HepG2 (cell line): ENCODE measurements at regions not wholly inside any gene's neighbourhood (a gene's known extent, or its start where the extent isn't known, plus 50 kb on each side); places are given as distances from the start of the nearest gene placed in this dataset.
"Not testable (repeated sequence)": the region's sequence is repeated elsewhere in the genome, so short reads cannot be mapped to it uniquely, and the experiment has no call there.

Source experiments
- CBX1 ChIP-seq: IDR thresholded peaks from one replicate; pipeline ENCODE4 v1.6.1; 2016; ENCODE audit warnings: antibody characterized with exemption, low read depth
- CTCF ChIP-seq: sonication (generic); formaldehyde crosslinking; IDR thresholded peaks from 2 replicates; pipeline ENCODE4 v1.5.0; 2020; ENCODE audit warnings: mild to moderate bottlenecking, missing genetic modification reagents, moderate library complexity
- PHF8 ChIP-seq: sonication (generic); formaldehyde crosslinking; IDR thresholded peaks from 2 replicates; pipeline ENCODE4 v1.5.0; 2020; ENCODE audit warnings: missing genetic modification reagents
- POLR2AphosphoS2 ChIP-seq: IDR thresholded peaks from 2 replicates; pipeline ENCODE4 v1.6.1; 2011; ENCODE audit warnings: low read depth, low read length, improper control_type of control experiment
- SETDB1 ChIP-seq: sonication (generic); formaldehyde crosslinking; IDR thresholded peaks from 2 replicates; pipeline ENCODE4 v1.5.1; 2020; ENCODE audit warnings: missing genetic modification reagents, mild to moderate bottlenecking, borderline replicate concordance
- TAF1 ChIP-seq: sonication (generic); formaldehyde crosslinking; IDR thresholded peaks from 2 replicates; pipeline ENCODE4 v1.4.0; 2020; ENCODE audit warnings: missing genetic modification reagents
- TCF12 ChIP-seq, 2 experiments: fragments of 450-650 bp in 1 of 2; sonication (generic) in 1 of 2; formaldehyde crosslinking in 1 of 2; IDR thresholded peaks; 2 replicates each; pipeline versions ENCODE4 v1.6.1 to v1.8.0; 2017 to 2022; ENCODE audit warnings: antibody characterized with exemption in 1 of 2, mild to moderate bottlenecking in 1 of 2, missing genetic modification reagents in 1 of 2, moderate library complexity in 1 of 2
- TRIM24 ChIP-seq: sonication (generic); formaldehyde crosslinking; IDR thresholded peaks from 2 replicates; pipeline ENCODE4 v1.8.0; 2022; ENCODE audit warnings: mild to moderate bottlenecking, missing genetic modification reagents
- ZNF451 ChIP-seq: sonication (generic); formaldehyde crosslinking; IDR thresholded peaks from 2 replicates; pipeline ENCODE4 v1.5.0; 2020; ENCODE audit warnings: mild to moderate bottlenecking, missing genetic modification reagents
- ZNF549 ChIP-seq: sonication (generic); formaldehyde crosslinking; IDR thresholded peaks from 2 replicates; pipeline ENCODE4 v1.5.0; 2020; ENCODE audit warnings: missing genetic modification reagents
- ZSCAN31 ChIP-seq: sonication (generic); formaldehyde crosslinking; IDR thresholded peaks from 2 replicates; pipeline ENCODE4 v1.5.0; 2020; ENCODE audit warnings: low read depth, mild to moderate bottlenecking, missing genetic modification reagents
- TF ChIP-seq, protein P1 (sequence below): IDR thresholded peaks from 2 replicates; pipeline ENCODE4 v1.6.1; 2016; ENCODE audit warnings: low read depth

DNA sequence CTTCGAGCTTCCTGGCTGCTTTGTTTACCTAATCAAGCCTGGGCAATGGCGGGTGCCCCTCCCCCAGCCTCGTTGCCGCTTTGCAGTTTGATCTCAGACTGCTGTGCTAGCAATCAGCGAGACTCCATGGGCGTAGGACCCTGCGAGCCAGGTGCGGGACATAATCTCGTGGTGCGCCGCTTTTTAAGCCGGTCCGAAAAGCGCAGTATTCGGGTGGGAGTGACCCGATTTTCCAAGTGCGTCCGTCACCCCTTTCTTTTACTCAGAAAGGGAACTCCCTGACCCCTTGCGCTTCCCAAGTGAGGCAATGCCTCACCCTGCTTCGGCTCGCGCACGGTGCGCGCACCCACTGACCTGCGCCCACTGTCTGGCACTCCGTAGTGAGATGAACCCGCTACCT, 889.3 kb upstream of the NUDT12 start:
- not testable (repeated sequence) for TF ChIP-seq CTCF; TRIM24 (CRISPR knock-in tag); SETDB1 (CRISPR knock-in tag); PHF8 (CRISPR knock-in tag); POLR2AphosphoS2; TAF1; ZNF451; ZNF549 (CRISPR knock-in tag); TCF12 (IDR thresholded peaks at IDR 0.05); TCF12 (CRISPR knock-in tag; IDR thresholded peaks at IDR 0.05); CBX1; ZSCAN31 (CRISPR knock-in tag)
- TF ChIP-seq, protein P1, sequence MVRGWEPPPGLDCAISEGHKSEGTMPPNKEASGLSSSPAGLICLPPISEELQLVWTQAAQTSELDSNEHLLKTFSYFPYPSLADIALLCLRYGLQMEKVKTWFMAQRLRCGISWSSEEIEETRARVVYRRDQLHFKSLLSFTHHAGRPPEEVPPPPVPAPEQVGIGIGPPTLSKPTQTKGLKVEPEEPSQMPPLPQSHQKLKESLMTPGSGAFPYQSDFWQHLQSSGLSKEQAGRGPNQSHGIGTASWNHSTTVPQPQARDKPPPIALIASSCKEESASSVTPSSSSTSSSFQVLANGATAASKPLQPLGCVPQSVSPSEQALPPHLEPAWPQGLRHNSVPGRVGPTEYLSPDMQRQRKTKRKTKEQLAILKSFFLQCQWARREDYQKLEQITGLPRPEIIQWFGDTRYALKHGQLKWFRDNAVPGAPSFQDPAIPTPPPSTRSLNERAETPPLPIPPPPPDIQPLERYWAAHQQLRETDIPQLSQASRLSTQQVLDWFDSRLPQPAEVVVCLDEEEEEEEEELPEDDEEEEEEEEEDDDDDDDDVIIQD (CRISPR knock-in tag): not testable (repeated sequence)
